HG03354 (cell line): ENCODE measurements at regions not wholly inside any gene's neighbourhood (a gene's known extent, or its start where the extent isn't known, plus 50 kb on each side); places are given as distances from the start of the nearest gene placed in this dataset.
A peak's percentile ranks its signal among the peaks of the same experiment; 100 is the strongest.
"Not testable (repeated sequence)": the region's sequence is repeated elsewhere in the genome, so short reads cannot be mapped to it uniquely, and the experiment has no call there.

Experiments used
- ATAC-seq: cut with Tn5 transposase; IDR thresholded peaks from one replicate; pipeline ENCODE4 v1.9.1; 2021; ENCODE audit warnings: mild to moderate bottlenecking; ENCODE audit not compliant: unreplicated experiment, poor library complexity, severe bottlenecking

- ATAC-seq, result peak; percentile 8
Measured at GRCh38 chr6:139882234-139882633, 507.8 kb upstream of the CITED2 start.

GRCh38 chr6:139881728-139882211, 507.3 kb upstream of the CITED2 start:
- peak; percentile 92 for ATAC-seq

GRCh38 chr6:139881236-139881635, 506.8 kb upstream of the CITED2 start:
- ATAC-seq, result no peak

- no peak for ATAC-seq
Measured at GRCh38 chr6:139879823-139880356, 505.4 kb upstream of the CITED2 start.

- not testable (repeated sequence) for ATAC-seq
Measured at GRCh38 chr6:139879241-139879640, 504.8 kb upstream of the CITED2 start.

- ATAC-seq, result no peak
Measured at GRCh38 chr6:139877828-139878405, 503.5 kb upstream of the CITED2 start.

- no peak for ATAC-seq
Measured at GRCh38 chr6:139872665-139873064, 498.2 kb upstream of the CITED2 start.

GRCh38 chr6:139871803-139872510, 497.5 kb upstream of the CITED2 start:
- no peak for ATAC-seq

GRCh38 chr6:139871165-139871710, 496.8 kb upstream of the CITED2 start:
- no peak for ATAC-seq

- ATAC-seq, result no peak
Measured at GRCh38 chr6:139868576-139868975, 494.1 kb upstream of the CITED2 start.

- ATAC-seq, result peak; percentile 50
Measured at GRCh38 chr6:139863964-139864363, 489.5 kb upstream of the CITED2 start.

GRCh38 chr6:139863346-139863745, 488.9 kb upstream of the CITED2 start:
- no peak for ATAC-seq

- ATAC-seq, result no peak
Measured at GRCh38 chr6:139862311-139862710, 487.9 kb upstream of the CITED2 start.

GRCh38 chr6:139860203-139860602, 485.8 kb upstream of the CITED2 start:
- no peak for ATAC-seq

GRCh38 chr6:139858429-139858828, 484.0 kb upstream of the CITED2 start:
- ATAC-seq, result no peak

GRCh38 chr6:139857143-139857542, 482.7 kb upstream of the CITED2 start:
- no peak for ATAC-seq

GRCh38 chr6:139856562-139856961, 482.1 kb upstream of the CITED2 start:
- no peak for ATAC-seq

- ATAC-seq, result no peak
Measured at GRCh38 chr6:139855671-139856311, 481.3 kb upstream of the CITED2 start.

GRCh38 chr6:139853302-139853992, 479.0 kb upstream of the CITED2 start:
- no peak for ATAC-seq
